ENCODE measurements at regions not wholly inside any gene's neighbourhood (a gene's known extent, or its start where the extent isn't known, plus 50 kb on each side); places are given as distances from the start of the nearest gene placed in this dataset.

GRCh38 chr15:58327958-58328357 is 103.8 kb upstream of the LIPC start:
- no peak for DNase-seq (ENCODE audit: low spot score)

DNA sequence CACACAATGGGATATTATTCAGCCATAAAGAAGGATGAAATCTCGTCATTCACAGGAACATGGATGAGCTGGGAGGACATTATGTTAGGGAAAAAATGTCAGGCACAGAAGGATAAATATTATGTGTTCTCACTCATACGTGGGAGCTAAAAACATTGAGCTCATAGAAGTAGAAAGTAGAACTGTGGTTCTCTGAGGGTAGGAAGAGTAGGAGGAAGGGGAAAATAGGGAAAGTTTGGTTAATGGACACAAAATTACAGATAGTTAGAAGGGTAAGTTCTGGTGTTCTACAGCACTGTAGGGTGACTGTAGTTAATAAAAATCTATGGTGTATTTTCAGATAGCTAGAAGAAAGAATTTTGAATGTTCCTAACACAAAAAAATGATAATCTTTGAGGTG is 102.6 kb upstream of the LIPC start:
- DNase-seq (ENCODE audit: low spot score), result no peak

GRCh38 chr15:58329781-58330671 is 101.8 kb upstream of the LIPC start:
- no peak for DNase-seq (ENCODE audit: low spot score)

DNA sequence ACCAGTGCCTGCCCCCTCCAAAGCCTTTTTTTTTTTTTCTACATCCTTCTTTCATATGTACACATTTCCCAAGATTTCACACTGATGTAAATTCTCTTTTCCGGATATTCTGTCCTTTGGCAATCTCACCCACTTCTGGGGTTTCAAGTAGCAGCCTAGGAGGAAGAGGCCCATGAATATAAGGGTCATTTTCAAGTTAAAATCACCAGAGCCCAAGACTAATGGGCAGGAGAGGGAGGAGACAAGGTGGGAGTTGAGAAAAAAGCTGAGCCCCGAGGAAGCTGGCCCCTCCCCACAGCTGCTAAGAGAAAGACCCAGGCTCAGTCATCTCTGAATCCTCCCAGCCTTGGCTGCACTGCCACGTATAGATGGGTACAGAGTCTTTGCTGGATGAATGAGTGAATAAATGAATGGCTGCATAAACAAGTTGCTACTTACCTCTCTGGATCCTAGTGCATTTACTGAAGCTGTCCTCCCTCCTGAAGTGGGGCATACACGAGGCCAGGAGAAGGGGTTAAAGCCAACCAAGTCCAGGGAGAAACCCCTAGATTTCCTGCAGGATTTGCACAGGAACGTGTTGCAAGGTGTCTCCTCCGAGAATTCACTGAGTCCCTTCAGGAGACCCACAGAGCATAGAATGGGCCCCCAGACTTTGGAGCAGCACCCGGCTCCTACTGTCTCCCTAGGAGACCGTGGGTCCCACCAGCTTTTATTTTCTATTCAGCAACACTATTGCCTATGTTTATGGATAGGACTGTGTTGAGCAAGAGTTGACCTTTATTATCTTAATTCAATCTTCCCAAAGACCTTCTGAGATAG is 100.8 kb upstream of the LIPC start:
- DNase-seq (ENCODE audit: low spot score), result no peak

DNA sequence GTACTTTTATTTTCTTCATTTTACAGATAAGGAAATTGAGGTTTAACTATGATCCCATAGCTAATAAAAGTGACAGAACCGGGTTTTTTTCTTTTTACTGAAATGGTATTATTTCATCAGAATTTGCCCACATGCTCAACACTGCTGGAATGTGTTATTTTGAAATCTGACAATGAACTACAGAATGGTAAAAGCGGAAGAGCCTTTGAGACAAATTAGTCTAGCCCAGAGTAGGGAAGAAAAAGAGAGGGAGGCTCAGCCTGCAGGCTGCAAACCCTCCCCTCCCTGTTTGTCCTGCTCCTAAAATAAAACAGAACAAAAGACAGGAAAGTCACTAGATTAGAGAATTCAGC is 100.3 kb upstream of the LIPC start:
- DNase-seq (ENCODE audit: low spot score), result no peak

GRCh38 chr15:58331913-58332675 is 99.7 kb upstream of the LIPC start:
- DNase-seq (ENCODE audit: low spot score), result peak; percentile 63

DNA sequence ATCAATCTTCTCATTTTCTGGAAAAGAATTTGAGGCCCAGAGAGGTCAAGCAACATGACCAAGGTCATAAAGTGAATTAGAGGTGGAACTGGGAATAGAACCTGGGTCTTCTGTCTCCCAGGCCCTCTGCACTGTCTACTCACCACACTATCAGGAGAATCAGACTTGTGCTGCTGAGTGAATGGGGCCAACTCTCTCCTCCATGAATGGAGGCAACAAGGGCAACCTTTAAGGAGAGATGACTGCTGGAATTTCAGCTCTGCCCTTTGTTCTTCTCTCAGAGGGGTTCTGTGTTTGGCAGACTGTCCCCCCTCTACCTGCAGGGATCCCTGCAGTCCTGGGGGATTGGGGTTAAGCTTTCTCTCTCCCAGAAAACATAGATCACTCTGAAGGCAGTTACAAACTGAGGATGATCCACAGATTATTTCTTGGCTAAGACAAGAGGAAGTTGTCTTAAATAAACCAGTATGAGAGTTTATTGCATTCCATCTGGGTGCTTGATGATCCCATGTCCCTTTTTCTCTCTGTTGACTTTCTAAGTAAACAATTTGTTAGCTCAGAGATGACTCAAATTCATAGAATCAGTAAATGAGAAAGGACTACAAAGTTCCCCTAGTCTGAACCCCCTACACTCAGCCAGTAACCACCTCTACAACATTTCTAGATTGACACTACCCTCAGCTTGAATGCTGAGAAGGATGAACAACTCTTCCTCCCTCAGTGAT is 99.0 kb upstream of the LIPC start:
- DNase-seq (ENCODE audit: low spot score), result no peak

GRCh38 chr15:58334803-58335202 is 97.0 kb upstream of the LIPC start:
- no peak for DNase-seq (ENCODE audit: low spot score)

DNA sequence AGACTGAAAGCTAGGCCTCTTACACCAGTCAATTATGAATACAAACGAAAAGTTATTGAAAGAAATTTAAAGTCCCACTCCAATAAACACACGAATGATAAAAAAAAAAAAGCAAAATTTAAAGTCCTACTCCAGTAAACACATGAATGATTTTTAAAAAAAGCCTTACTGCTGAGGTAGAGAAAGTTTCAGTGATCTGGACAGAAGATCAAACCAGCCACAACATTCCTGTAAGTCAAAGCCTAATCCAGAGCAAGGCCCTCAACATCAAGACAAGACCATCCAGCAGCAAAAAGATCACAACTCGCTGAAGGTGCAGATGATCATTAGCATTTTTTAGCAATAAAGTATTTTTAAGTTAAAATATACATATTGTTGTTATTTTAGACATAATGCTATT is 95.6 kb upstream of the LIPC start:
- no peak for DNase-seq (ENCODE audit: low spot score)

- DNase-seq (ENCODE audit: low spot score), result no peak
Observed at GRCh38 chr15:58340176-58340575, 91.6 kb upstream of the LIPC start.

GRCh38 chr15:58342508-58342907 is 89.3 kb upstream of the LIPC start:
- no peak for DNase-seq (ENCODE audit: low spot score)

GRCh38 chr15:58344213-58345070 is 87.3 kb upstream of the LIPC start:
- DNase-seq (ENCODE audit: low spot score), result no peak

DNA sequence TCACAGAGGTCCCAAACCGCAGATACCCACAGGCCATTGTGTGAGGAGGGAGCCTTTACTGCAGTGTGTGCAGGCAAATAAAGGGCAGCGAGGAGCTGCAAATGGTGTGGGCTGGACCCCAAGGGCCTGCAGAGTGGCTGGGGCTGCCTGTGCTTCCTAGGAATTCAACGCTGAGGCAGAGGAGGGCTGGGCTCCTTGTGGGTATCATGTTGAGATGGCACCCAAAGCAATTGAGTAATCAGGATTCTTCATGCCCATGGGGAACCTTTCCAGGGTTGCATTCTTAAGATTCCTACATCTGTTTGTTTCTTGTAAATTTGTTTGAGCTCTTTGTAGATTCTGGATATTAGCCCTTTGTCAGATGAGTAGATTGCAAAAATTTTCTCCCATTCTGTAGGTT is 85.4 kb upstream of the LIPC start:
- no peak for DNase-seq (ENCODE audit: low spot score)

GRCh38 chr15:58348095-58348812 is 83.5 kb upstream of the LIPC start:
- no peak for DNase-seq (ENCODE audit: low spot score)

DNA sequence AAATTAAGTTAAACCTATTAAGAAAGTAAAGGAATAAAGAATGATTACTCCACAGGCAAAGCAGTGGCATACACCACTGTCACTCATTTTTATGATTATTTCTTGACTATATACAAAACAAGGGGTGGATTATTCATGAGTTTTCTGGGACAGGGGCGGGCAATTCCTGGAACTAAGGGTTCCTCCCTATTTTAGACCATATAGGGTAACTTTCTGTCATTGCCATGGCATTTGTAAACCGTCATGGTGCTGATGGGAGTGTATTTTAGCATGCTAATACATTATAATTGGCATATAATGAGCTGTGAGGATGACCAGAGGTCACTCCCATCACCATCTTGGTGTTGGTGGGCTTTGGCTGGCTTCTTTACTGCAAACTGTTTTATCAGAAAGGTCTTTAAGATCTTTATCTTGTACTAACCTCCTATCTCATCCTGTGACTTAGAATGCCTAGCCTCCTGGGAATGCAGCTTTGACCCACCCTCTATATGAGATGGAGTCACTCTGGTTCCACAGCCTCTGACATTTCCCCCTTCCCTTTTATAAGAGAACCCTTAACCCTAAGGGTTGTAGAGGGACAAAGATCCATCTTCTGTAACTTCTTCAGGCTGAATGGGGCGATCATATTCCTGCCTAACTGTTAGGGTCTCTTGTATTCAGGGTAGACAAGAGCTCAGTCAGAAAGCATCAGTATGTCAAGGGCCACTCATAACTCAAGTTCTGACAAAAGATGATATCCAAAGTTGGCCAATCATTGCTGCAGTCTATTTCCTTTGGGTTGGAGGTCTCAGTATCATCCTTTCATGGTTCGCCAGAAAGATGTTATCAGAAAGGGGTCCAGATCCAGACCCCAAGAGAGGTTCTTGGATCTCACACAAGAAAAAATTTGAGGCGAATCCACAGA is 79.5 kb upstream of the LIPC start:
- no peak for DNase-seq (ENCODE audit: low spot score)

DNA sequence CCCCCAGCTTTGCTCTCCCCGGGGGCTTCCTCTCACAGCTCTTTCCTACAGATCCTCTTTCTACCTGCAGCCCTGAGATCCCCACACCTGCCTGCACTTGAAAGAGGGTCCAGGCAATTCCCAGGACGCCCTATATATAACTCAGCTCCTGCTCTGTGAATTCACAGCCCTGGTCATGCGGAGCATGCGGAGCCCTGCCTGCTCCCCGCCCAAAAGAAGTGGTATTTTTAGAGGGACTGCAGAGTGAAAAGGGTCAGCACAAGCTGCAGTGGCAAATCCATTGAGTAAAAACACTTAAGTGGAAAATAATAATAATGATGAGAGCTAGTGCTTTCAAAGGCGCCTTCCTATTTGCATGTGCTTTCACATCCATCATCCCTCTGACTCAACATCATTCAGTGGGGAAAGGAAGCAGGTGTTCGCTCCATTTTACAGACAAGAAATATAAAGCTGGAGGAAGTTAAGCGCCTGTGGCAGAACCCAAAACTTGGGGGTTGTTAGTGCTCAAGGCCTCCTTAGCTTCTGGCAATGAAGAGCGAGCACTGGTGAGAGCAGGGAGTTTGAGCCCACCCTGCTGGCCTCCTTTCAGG is 76.3 kb upstream of the LIPC start:
- DNase-seq (ENCODE audit: low spot score), result no peak

DNA sequence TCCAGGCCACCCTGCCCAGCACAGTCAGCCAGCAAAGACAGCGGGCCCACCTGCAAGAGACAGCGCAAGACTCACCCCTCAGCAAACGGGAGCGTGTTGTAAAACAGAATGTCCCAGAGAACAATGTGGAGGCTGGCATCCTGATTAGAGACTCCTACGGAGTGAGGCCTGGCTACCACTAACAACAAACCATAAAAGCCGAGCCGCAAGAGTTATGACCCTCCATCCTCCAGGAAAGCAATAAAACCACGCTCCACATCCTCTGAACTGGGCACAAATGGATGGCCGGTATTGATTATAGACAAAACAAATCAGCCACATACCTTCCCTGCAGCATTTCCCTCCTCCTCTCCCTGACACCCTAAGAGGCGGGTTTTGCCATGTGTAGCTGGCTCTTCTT is 75.8 kb upstream of the LIPC start:
- no peak for DNase-seq (ENCODE audit: low spot score)

DNA sequence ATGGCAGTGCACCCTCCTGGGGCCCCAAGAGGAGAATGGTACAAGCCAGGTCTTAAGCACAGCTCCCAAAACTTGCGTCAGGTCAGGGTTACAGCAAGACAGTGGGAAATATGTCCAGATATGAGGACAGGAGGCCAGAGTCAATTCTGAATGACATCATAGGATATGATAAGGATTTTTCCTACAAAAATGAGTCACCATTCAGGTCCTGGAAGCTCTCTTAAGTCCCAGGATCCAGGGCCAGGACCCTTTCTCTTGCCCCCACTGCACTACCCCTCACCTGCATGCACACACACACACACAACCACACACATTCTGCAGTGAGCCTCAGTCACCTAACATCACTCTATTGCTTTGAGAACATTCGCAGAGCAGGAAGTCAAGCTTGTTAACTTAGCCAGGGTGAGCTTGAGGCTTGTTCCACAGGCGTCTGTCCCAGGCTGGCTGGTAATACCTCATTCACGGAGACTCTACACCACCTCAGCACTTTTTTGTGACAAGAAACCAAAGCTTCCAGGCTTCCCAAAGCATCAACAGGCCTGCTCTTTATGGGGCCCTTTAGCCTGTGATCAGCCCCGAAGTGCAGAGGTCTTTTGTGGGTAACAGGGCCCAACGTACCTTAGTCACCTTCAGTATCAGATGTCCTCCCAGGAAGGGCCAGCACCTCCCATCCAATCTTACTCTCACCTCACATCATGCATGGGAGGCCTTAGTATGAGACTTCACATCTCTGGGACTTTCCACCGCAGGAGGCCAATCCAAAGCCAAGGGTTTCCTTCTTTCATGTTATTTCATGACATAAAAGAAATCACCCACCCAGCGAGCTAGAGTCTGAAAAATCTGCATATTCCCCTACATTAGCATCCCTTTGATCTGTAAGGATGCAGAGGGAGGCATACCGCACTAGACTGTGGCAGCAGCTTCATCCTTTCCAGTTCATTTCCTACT is 74.0 kb upstream of the LIPC start:
- DNase-seq (ENCODE audit: low spot score), result peak; percentile 22

All from iPS-NIHi11 (cell line).